Prostate gland (tissue), 2 donors: ENCODE measurements at regions not wholly inside any gene's neighbourhood (a gene's known extent, or its start where the extent isn't known, plus 50 kb on each side); places are given as distances from the start of the nearest gene placed in this dataset.
"Not testable (repeated sequence)": the region's sequence is repeated elsewhere in the genome, so short reads cannot be mapped to it uniquely, and the experiment has no call there.

Source experiments
- DNase-seq: peaks from one replicate; pipeline ENCODE4 v3.0.0-alpha.2; 2019; ENCODE audit warnings: low spot score
- H3K27ac ChIP-seq, 2 donors: fragments of 200-600 bp; sonication (generic); 2 replicates each; pipeline ENCODE4 v1.5.1; 2017 to 2019
- H3K27me3 ChIP-seq: fragments of 200-600 bp; sonication (generic); replicated peaks from 2 replicates; pipeline ENCODE4 v1.5.1; 2019; ENCODE audit not compliant: insufficient read depth
- H3K36me3 ChIP-seq, 2 donors: fragments of 200-600 bp; sonication (generic); 1 replicate in 1 of 2; 2 replicates in 1 of 2; pipeline versions ENCODE4 v1.5.1 to v1.8.1; 2017 to 2019
- H3K4me1 ChIP-seq: fragments of 200-600 bp; sonication (generic); replicated peaks from 2 replicates; pipeline ENCODE4 v1.5.1; 2019
- H3K4me3 ChIP-seq, 2 donors: fragments of 200-600 bp; sonication (generic); 2 replicates each; pipeline ENCODE4 v1.5.1; 2017 to 2019
- H3K9me3 ChIP-seq: fragments of 200-600 bp; sonication (generic); 2 replicates; pipeline ENCODE4 v1.5.1; 2017
- CTCF ChIP-seq, 4 experiments: fragments of 200-600 bp in 2 of 4; fragments of 450-650 bp in 2 of 4; sonication (generic) in 2 of 4; IDR thresholded peaks; 1 replicate in 3 of 4; 2 replicates in 1 of 4; pipeline ENCODE4 v1.5.1; 2016 to 2019; ENCODE audit warnings: antibody characterized with exemption in 4 of 4, mild to moderate bottlenecking in 2 of 4, moderate library complexity in 2 of 4
- POLR2A ChIP-seq: fragments of 450-650 bp; IDR thresholded peaks from one replicate; pipeline ENCODE4 v1.6.1; 2016; ENCODE audit warnings: antibody characterized with exemption, mild to moderate bottlenecking
- POLR2AphosphoS5 ChIP-seq: sonication (generic); formaldehyde crosslinking; IDR thresholded peaks from one replicate; pipeline ENCODE4 v1.6.1; 2017; ENCODE audit warnings: antibody characterized with exemption
- WGBS: methylation state at CpG from one replicate; pipeline ENCODE4 v1.1.5; 2018; 5-methylcytosine and 5-hydroxymethylcytosine counted together
- intact Hi-C: fragments of 100-400 bp; cut with DNase I; formaldehyde crosslinking; loops from one replicate; pipeline ENCODE4 v1.14.2; 2022

GRCh38 chr9:24899463-24899862 lies 353.8 kb upstream of the IZUMO3 start:
- no peak overlapping the region for H3K4me3 ChIP-seq
- no peaks in the 10 kb centered on the region for H3K27me3 ChIP-seq
- no peak for TF ChIP-seq POLR2AphosphoS5
- no peak for TF ChIP-seq CTCF (IDR thresholded peaks at IDR 0.05)
- no peak for TF ChIP-seq POLR2A
- intact Hi-C loops: no loop called here
- H3K36me3 ChIP-seq: no peaks in the 10 kb centered on the region
- no peaks in the 10 kb centered on the region for H3K9me3 ChIP-seq
- H3K27ac ChIP-seq: no peak overlapping the region
- WGBS: 75% methylated on average over 4 of the region's 4 CpGs
- H3K4me1 ChIP-seq: no peaks in the 10 kb centered on the region
- no peak for DNase-seq

- no peaks in the 10 kb centered on the region for H3K9me3 ChIP-seq
- no peaks in the 10 kb centered on the region for H3K36me3 ChIP-seq
- TF ChIP-seq POLR2A (no peak), POLR2AphosphoS5 (no peak), CTCF (IDR thresholded peaks at IDR 0.05) (no peak)
- 92% methylated on average over 15 of the region's 15 CpGs for WGBS
- no peaks in the 10 kb centered on the region for H3K4me1 ChIP-seq
- H3K4me3 ChIP-seq: no peak overlapping the region
- H3K27ac ChIP-seq: no peak overlapping the region
- H3K27me3 ChIP-seq: no peaks in the 10 kb centered on the region
- DNase-seq: no peak
- intact Hi-C loops: no loop called here
Observed at GRCh38 chr9:24897826-24898225, 352.1 kb upstream of the IZUMO3 start.

GRCh38 chr9:24881361-24881760 lies 335.7 kb upstream of the IZUMO3 start:
- no peak for DNase-seq

GRCh38 chr9:24879591-24879990 lies 333.9 kb upstream of the IZUMO3 start:
- H3K9me3 ChIP-seq: no peaks in the 10 kb centered on the region
- TF ChIP-seq POLR2AphosphoS5: no peak
- TF ChIP-seq POLR2A: no peak
- no peak for TF ChIP-seq CTCF (IDR thresholded peaks at IDR 0.05)
- DNase-seq: no peak
- H3K4me3 ChIP-seq: no peak overlapping the region
- 57% methylated on average over 2 of the region's 2 CpGs for WGBS
- H3K27ac ChIP-seq: no peak overlapping the region
- H3K27me3 ChIP-seq: no peaks in the 10 kb centered on the region
- intact Hi-C loops: no loop called here
- H3K4me1 ChIP-seq: no peaks in the 10 kb centered on the region
- no peaks in the 10 kb centered on the region for H3K36me3 ChIP-seq

More at GRCh38 chr9:24881361-24881760, 335.7 kb upstream of the IZUMO3 start:
- intact Hi-C loops: no loop called here
- Histone ChIP-seq H3K36me3 (no peaks in the 10 kb centered on the region), H3K27me3 (no peaks in the 10 kb centered on the region), H3K4me3 (no peak overlapping the region), H3K4me1 (no peaks in the 10 kb centered on the region), H3K9me3 (no peaks in the 10 kb centered on the region), H3K27ac (no peak overlapping the region)
- TF ChIP-seq CTCF (IDR thresholded peaks at IDR 0.05) (no peak), POLR2AphosphoS5 (no peak), POLR2A (no peak)
- 40% methylated on average over 3 of the region's 3 CpGs for WGBS

GRCh38 chr9:24856601-24857000 lies 310.9 kb upstream of the IZUMO3 start:
- H3K27me3 ChIP-seq, H3K36me3 ChIP-seq, H3K9me3 ChIP-seq, DNase-seq, H3K27ac ChIP-seq, H3K4me1 ChIP-seq, H3K4me3 ChIP-seq, intact Hi-C loops: not testable (repeated sequence)
- WGBS: 64% methylated on average over 1 of the region's 1 CpG
